DMS153 treated with DMSO at 0.1 percent for 48 hours (cell line): ENCODE measurements at regions not wholly inside any gene's neighbourhood (a gene's known extent, or its start where the extent isn't known, plus 50 kb on each side); places are given as distances from the start of the nearest gene placed in this dataset.

Experiments used
- DNase-seq: peaks from one replicate; lab custom pipeline; 2025; ENCODE audit not compliant: unreplicated experiment; lab: John Stamatoyannopoulos, UW

DNA sequence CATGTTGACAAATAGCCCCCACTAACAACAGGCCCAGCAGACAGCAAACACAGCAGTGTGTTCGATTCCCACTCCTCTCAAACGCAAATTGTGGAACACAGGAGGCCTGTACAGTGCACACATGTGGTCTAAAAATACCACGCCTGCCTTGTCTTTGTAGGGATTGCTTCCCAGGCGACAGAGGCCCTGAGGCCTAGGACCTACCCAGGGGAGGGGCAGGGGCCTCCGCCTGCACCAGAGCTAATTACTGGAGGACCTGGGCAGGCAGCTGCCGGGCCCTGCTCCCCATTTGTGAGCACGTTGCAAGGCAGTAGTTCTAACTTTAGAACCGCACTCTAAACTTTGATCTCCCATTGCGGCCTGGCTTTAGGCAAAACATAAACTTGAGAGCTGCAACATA, 316.0 kb downstream of the TXNL1 start:
- DNase-seq, result no peak

DNA sequence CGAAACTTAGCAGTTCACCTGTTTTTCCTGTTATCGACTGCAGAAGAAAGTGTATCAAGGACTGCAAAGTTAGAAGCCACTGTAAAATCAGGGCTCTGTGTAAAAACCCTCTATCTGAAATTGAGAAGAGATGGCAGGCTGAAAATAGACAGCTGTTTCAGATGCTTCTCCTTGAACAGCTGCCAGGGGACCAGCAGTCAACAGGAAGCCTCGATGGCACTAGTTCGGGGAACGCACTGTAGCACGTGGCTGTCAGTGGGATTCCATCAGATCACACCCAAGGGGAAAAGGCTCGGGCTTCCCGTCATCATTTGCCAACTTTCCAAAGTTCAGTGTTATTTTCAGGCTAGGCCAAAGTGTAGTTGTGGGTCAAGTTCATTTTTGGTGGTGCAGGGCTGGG, 316.9 kb downstream of the TXNL1 start:
- no peak for DNase-seq

DNA sequence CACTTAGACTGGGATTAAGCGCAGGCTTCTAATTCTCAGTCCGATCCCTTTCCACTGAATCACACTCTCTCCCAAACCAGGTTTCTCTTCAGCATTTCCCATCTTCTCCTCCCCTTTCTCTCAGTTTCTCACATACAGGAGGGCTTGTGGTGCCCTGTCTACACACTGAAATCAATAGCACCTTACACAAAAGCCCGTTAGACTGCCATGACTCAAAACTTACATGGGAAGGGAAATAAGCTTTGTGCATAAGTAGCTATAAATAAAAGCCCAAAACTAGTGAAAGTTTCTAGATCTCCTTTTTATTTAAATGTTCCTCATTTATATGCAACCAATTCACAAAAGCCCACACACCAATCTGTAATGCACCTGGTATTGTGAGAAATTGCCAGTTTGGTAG, 318.4 kb downstream of the TXNL1 start:
- DNase-seq, result no peak

DNA sequence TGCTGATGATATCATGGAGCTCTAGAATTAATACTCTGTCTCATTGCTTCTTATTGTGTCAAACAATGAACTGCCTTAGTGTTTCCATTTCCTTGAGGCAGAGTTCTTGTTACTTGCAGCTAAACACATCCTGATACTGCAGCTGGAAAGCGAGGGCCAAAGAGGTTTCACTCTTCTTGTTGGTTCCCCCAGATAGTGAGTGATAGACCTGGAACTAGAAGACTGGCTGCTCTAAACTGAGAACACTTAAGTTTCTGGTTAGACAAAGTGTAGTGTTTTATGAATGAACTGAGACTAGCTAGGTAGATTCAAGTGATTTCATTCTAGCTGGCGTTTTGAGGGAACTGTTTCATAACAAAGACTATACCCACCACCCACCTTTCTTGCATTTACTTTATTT, 321.7 kb downstream of the TXNL1 start:
- no peak for DNase-seq

DNA sequence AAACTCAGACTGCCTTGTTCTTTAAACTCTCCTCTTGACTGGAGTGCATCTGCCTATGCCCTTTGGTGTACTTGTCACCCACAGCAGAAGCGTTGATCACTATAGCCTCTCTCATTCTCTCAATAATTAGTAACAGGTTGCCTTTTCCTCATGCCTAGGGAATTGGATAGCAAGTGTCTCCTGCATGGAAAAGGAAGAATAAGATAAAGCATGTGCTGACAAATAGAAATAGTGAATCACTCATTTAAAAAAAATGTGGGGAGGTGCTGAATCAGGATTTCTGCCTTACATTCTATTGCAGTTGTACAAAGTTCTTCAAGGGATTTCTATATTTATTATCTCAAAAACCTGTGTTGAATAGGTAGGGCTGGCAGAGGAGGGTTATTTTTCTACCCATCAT, 323.0 kb downstream of the TXNL1 start:
- no peak for DNase-seq

DNA sequence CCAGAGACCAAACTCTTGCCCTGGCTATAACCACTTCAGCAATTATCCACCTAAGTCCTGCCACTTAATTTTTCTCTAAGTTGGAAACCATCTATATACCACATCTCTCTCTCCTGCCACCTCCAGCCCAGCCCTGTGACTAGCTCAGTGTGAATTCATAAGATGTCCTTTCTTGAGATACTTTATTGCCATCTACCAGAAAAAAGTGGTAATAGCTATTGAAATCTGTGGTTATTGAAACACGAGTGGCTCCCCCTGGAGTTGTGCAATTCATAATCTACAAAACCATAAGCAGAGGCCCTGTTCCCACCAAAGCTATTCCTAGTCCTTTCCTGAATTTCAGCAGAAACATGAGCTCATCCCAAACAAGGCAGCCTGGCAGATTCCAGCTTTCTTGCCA, 324.0 kb downstream of the TXNL1 start:
- no peak for DNase-seq

DNA sequence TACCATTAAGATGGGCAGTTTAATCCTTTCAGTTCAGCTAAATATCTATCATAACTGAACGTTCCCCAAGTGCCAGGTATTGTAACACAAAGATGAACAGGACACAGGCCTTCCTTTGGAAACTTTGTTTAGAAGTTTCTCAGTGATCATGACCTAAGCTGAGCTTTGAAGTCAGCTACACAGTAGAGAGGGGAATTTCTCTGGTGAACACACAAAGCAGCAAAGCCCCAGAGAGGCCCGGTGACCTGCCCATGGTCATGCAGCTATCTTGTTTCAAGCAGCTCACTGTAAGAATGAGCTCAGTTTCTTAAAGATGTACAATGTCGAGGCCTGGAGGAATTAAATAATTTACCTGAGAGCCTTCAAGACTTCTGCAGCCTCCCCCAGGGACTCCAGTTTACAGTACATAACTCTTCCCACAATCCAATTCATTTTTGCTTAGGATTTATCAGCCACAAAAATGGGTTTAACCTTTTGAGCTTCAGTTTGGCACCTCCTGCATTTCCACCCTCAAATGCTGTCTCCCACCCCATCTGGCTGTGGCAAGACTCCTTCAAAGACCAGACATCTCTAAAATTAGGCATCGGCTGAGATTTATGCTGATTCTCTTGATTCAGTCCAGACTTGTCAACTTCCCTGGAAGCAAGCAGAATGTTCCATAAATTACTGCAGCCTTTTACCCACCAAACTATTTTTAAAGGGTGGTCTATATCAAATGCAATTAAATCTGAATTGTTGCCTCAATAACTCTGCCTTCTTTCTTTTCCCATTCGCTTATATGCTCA, 325.6 kb downstream of the TXNL1 start:
- no peak for DNase-seq

DNA sequence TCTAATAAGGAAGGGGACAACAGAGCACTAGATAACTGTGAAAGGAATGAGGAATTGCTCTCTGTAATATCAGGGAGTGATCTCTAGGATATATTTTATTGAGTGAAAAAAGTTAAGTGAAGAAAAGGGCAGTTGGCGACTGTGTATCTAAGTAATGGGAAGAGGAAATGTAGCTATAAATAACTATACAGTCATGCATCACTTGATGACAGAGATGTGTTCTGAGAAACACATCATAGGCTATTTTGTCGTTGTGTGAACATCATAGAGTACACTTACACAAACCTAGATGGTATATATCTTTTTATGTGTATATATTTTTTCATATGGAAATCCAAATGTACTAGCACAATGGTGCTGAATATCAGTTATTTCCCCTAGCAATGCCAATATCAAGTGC, 329.3 kb downstream of the TXNL1 start:
- DNase-seq, result no peak

DNA sequence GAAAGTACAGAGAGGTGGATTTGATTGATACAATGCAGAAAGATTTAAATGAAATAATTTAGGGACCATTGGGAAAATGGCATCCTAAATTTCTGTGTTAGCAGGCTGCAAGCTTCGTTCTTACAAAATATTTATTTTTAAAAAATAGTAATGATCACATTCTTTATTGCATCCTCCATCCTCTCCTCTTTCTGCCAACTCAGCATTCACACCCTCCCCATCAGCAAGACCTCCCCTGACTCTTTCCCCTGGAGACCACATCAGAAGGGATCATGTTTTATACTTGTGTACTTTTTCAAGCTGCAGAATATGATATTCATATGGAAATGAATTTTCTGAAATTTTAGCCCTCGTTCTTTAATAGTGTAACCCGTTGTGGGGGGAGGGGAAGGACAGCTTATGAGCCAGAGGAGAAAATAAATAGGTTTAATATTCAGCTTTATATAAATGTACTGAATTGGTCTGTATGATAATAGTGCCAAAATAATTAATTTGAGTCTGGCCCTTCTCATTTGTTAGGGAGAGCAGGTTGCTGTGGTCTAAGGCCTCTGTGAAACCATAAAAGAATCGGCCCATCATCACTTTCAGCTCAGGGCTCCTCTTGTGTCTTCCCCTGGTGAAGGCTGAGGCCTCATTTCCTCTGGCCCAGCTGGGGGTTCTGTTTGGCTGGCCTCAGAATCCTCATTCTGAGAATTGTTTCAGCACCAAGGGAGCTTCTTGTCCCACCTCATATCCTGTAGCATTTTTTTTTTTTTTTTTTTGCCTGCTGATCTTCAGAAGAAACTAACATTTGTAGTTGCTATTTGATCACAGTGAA, 330.8 kb downstream of the TXNL1 start:
- no peak for DNase-seq

DNA sequence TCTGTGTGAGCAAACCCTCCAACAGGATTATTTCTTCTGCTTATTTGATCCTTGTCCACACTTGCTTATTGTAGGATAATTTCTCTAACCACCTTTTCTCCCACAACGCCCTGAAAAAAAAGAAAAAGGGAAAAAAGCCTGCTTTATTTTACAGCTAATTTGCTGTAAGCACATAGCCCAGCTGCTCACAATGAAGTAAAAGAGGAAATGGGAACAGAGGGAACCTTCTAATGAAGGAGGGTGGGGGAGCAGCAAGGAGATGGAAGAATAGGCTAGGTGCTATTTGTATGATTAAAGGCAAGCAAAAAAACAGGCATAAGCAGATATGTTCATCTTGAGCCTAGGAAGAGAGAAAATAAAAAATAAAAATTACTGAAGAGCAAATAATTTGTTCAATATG, 331.6 kb downstream of the TXNL1 start:
- no peak for DNase-seq

DNA sequence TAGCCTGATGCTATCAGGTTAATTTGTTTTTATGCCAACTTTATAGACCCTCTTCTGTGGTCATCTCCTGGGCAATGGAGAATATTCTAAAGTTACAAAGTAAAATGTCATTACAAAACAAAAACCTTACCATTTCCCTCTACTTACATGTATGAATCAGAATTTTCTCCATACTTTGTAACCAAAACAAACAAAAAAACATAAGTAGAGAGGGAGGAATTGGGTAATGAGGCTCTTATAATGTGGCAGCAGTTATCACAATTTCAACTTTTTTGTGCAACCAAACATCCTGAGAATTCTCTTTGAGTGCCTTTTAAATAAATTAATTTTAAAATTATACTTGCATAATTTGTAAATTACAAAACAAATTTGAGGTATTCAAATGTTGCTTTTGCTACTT, 332.8 kb downstream of the TXNL1 start:
- no peak for DNase-seq

DNA sequence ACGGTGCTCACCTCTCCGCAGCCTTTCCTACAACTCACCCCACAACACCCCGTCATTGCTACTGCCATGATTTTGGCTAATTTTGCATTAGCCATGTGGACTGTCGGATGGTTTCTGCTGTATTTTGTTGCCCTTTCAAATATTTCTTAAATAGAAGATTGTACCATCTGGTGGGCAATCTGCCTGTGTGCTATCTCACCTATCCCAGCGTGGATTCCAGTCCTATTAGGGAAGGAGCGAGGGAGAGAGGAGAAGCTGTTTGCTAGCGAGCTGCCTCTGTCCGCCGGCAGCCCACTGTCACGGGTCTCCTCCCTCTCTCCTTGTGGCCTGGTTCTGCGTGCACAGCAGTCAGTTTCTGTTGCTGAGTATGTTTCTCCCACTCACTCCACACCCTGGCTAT, 336.2 kb downstream of the TXNL1 start:
- DNase-seq, result no peak

DNA sequence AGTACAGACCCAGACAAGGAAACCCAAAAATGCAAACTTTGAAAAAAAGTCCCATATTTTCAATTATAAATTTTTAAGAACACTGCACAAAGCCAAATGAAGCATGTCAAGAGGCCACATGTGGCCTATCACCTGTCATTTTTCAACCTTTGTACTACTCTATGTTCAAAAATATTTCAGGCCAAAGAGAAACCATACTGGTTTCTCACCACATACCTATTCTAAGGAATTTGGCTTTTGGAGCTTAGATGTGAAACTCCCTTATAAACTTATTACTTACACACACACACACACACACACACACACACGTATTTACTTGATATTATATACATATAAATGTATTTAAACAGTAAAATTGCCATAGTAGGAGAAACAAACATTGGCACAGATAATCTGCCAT, 338.7 kb downstream of the TXNL1 start:
- no peak for DNase-seq

DNA sequence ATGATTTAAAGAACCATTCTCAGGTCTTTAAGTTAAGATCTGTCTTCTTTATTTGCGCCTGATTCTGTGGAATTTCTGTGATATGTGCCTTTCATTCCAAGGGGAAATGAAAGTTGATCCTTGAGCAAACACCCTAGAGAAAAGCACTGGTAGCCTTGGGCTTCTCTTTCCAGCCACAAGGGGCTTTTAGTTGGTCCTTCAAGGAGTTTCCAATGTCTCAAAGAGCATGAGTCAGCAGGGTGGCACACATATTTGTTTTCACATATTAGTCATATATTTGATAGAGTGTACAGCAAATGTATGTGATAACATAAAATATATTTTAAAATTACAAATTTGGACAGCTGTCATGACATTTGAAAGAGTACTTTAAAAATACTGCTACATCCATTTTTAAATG, 339.5 kb downstream of the TXNL1 start:
- DNase-seq, result no peak

DNA sequence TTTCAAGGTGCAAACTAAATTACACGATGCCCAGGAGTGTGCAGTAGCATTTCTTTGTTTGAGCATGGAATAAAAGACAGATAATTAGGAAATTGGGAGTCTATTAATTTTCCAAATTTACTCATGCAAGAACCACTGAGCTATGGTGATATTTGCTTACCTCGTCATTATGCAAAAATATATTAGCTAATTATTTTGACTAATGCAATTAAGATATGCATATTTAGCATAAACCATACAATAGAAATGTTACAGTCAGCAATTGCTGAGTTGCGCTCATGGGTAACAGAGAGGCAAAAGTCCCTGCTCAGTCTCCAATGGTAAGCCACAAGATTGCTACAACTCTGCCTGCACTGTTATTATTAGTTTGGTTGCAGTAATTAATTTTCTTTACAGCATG, 342.0 kb downstream of the TXNL1 start:
- no peak for DNase-seq

DNA sequence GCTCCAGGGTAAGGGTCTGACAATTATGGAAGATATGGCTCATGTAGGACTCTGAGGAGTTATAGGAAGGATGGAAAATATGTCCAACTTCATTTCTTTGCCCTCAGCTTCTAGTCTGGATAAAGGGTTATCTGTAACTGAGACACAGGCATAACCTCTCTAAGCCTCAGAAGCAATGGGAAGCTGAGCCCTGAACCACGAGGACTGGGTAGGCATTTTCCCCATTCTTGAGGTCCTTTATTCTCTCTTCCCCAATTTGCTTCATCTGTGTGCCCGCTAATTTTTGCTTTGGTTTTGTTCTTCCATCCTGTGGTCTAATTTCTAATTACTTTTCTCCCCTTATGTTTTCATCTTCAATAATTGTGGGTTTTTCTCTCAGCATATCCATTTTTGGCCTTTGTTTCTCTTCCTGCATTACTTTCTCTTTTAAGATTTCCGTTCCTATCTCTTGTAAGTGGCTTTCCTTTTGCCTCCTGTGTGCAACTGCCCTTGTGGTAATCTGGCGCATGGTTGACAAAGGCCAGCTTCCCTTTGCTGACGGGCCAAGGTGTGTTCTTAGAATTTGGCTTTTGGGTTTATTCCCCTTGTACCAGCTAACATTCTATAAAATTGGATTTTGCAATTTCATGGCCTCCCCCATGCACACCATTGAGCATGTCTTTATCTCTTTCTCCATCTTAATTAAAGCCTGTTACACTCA, 343.8 kb downstream of the TXNL1 start:
- no peak for DNase-seq

DNA sequence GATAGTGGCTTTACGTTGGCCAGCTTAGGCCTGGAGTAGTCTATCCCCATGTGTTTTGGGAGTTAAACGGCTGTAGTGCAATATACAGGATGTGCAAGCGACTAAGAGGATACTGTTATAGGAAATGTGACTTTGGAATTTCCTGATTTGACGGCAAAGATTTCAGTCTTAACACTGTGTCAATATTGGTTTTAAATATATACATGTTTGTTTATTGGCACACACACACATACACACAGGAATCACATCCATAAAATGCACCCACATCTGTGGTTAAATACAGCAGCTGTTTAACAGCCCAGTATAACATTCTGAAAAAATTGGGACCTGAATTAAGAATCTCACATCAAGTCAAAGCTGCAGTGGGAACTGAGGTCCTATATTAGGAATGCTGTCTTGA, 347.1 kb downstream of the TXNL1 start:
- DNase-seq, result no peak

DNA sequence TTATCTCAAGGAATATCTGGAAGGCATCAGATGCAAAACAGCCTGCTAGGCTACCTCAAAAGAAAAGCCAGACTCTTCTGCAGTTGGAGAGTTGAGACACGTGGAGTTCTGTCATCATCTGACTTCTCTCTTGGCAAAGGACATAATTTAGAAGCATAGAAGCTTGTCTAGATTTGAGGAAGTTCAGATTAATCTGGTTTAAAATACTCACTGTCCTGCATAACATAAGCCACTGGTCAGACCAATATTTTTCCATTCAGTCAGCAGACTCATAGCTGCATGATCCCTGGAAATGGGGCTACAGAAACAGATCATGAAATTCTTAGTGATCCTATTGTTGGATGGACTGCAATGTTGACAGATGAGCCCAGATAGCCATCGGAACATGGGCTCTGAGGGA, 349.0 kb downstream of the TXNL1 start:
- DNase-seq, result no peak

DNA sequence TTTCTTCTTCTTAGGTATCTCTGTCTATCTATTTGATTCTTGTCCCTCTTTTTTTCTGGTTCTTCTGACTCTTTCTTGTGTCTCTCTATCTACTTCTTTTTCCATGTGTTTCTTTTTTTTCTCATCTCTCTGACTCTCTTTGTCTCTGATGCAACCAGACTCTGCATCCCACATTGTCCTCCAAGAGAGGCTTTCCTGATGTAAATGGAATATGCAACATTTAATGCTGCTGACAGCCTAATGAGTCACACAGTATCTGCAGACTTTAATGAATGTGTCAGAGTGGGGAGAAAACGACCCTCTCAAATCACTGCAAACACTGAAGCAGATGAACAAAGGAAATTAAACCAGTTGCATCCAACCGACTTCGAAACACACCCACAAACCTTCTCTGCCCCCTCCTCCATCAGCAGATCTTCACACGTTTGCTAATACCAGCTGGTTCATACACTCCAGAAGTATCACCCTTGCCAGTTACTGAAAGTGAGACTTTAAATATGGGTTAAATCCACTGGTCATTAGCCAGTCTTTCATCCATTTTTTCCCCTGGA, 351.5 kb downstream of the TXNL1 start:
- no peak for DNase-seq

DNA sequence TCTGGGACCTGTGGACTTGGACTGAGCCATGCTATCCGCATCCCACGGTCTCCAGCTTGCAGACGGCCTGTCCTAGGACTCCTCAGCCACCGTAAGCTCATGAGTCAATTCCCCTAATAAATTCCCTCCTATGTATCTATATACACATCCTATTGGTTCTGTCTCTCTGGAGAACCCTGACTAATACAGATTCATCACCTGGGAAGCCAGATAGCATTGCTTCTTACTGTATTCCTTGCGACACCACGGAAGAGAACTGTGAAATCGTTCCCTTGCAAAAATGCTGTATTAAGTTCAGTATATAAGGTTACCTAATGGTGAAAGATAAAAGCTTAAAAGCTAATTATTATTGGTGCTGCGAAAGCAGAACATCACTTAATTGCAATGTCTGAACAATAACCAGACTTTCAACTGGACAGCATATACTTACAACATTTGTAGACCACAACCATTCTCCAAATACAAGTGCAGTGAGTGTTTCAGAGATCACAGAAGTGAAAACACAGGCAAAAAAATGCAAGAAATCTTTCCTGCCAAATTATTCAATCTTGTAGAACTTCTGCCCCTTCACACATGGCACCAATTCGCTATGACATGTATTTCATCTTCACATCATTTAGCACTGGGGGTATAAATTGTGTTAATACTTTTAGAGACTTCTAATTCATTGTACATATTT, 352.9 kb downstream of the TXNL1 start:
- DNase-seq, result no peak

DNA sequence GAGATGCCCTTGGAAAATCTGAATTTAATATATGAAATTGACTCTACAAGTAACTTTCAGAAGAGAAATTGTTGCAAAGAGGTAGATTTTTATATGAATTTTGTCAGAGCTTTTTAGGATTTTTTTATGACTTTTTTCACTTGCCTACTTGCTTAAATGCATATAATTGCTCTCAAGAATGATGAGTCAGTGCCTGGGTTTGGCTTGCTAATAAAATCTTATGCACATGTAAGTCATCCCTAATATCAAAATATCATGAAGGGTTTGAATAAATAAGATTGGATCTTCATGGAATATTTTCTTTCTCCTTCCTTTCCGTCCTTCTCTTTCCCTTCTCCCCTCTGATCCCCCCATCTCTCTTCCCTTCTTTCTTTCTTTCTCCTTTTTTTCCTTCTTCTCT, 354.1 kb downstream of the TXNL1 start:
- no peak for DNase-seq
